Right lobe of liver (tissue), 4 donors: ENCODE measurements at regions not wholly inside any gene's neighbourhood (a gene's known extent, or its start where the extent isn't known, plus 50 kb on each side); places are given as distances from the start of the nearest gene placed in this dataset.

ENCODE experiments used
- CTCF ChIP-seq, 4 donors: fragments of 200-600 bp in 3 of 4; fragments of 450-650 bp in 1 of 4; IDR thresholded peaks; one replicate each; pipeline versions ENCODE4 v1.5.1 to v1.8.0; 2016 to 2022; ENCODE audit warnings: antibody characterized with exemption in 4 of 4, mild to moderate bottlenecking in 2 of 4
- POLR2A ChIP-seq: fragments of 450-650 bp; IDR thresholded peaks from one replicate; pipeline ENCODE4 v1.6.1; 2017; ENCODE audit warnings: antibody characterized with exemption, mild to moderate bottlenecking
- donor health status: DM: no; HTN: no; CAD: no.
- donor health status: DM: no; HTN: no; CAD: no.
- donor health status: DM: no; HTN: yes; CAD: no.

GRCh38 chr16:58832386-58832895 lies 98.3 kb upstream of the GOT2 start:
- TF ChIP-seq CTCF (IDR thresholded peaks at IDR 0.05) (no peak), POLR2A (no peak)
